Omental fat pad (tissue), 3 donors: ENCODE measurements at regions not wholly inside any gene's neighbourhood (a gene's known extent, or its start where the extent isn't known, plus 50 kb on each side); places are given as distances from the start of the nearest gene placed in this dataset. TPM values are rescaled to one million over a fixed set of nuclear protein-coding genes. Genes with fewer than 3 reads are reported as not detected.
"Not testable (repeated sequence)": the region's sequence is repeated elsewhere in the genome, so short reads cannot be mapped to it uniquely, and the experiment has no call there.

Experiments
- ATAC-seq: fragments of 150-250 bp; one replicate; pipeline ENCODE4 v1.9.1; 2016; ENCODE audit warnings: mild to moderate bottlenecking, moderate library complexity; ENCODE audit not compliant: low FRiP score
- DNase-seq: peaks from one replicate; pipeline ENCODE4 v3.0.0-alpha.2; 2019; ENCODE audit warnings: low spot score
- CTCF ChIP-seq, 3 donors: fragments of 450-650 bp; IDR thresholded peaks; one replicate each; pipeline ENCODE4 v1.5.1; 2016 to 2017; ENCODE audit warnings: antibody characterized with exemption in 3 of 3, mild to moderate bottlenecking in 3 of 3, moderate library complexity in 2 of 3
- small RNA-seq: library from RNA; depleted of rRNA; stranded (forward); fragments of <200 nt; gene quantifications from one replicate; pipeline ENCODE3, GENCODE V24; 2016

DNA sequence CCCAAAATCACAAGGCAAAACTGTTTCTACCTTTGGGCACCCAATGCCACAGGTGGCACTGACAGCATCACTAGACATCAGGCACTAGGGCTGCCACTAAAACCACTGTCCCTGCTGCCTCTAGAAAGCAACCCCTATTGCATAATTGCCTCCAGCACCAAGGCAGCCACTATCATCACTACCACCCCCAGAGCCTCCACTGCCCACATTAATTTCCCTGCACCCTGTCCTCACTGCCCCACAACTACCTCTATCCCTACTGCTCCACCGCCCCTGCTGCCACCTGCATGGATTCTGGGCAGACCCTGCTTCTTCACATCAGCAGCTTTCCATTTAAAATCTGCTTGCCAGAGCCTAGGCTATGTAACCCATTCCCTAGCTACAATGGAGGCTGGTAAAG lies 68.6 kb upstream of the CACHD1 start:
- DNase-seq (no peak), ATAC-seq (no peak)
- no peak for TF ChIP-seq CTCF (IDR thresholded peaks at IDR 0.05)

- DNase-seq: no peak
- ATAC-seq: no peak
- TF ChIP-seq CTCF (IDR thresholded peaks at IDR 0.05): no peak
Observed at GRCh38 chr1:64403331-64403730, 66.6 kb upstream of the CACHD1 start.

- ATAC-seq: no peak
- no peak for DNase-seq
- no peak for TF ChIP-seq CTCF (IDR thresholded peaks at IDR 0.05)
Observed at GRCh38 chr1:64404202-64404601, 65.7 kb upstream of the CACHD1 start.

DNA sequence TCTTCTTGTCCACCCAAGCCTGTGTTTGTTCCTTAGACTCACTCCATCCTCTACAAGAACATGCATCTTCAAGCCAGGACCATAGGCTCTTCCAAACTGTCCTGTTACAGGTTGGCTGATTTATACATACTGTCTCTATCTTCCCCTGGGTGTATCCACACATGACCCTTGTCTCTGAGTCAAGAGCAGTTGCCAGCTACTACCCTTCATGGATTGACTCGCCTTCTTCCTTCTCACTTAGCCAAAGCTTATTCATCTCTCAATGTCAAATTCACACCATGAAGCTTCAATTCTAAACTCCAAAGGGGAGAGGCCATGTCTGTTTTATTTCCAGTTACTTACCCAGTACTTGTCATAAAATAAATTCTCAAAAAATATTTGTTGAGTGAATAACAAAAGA lies 64.1 kb upstream of the CACHD1 start:
- DNase-seq (no peak), ATAC-seq (no peak)
- no peak for TF ChIP-seq CTCF (IDR thresholded peaks at IDR 0.05)

DNA sequence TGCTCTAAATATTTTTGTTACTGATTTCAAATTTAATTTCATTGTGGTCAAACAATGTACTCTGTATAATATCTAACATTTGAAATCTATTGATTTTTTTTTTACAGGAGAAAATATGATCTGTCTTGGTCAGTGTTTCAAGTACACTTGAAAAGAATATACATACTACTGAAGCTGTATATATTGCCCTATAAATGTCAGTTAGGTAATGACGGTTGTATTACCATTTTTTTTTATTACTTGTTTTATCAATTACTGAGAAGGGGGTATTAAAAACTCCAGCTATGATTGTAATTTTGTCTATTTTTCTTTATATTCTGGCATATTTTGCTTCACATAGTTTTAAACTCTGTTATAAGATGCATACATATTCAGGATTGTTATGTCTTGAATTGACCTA lies 59.7 kb upstream of the CACHD1 start:
- ATAC-seq: no peak
- no peak for TF ChIP-seq CTCF (IDR thresholded peaks at IDR 0.05)
- DNase-seq: no peak

GRCh38 chr1:64414855-64415546 lies 54.9 kb upstream of the CACHD1 start:
- not testable (repeated sequence) for DNase-seq, ATAC-seq

GRCh38 chr1:64417803-64418202 lies 52.1 kb upstream of the CACHD1 start:
- no peak for ATAC-seq
- no peak for TF ChIP-seq CTCF (IDR thresholded peaks at IDR 0.05)

More at GRCh38 chr1:64417803-64418202, 52.1 kb upstream of the CACHD1 start:
- DNase-seq: no peak

Small RNAs in the stretch of these regions (small RNA-seq; reads per million reads assigned to genes)
- not detected for gene RNU7-62P
